ENCODE measurements at regions not wholly inside any gene's neighbourhood (a gene's known extent, or its start where the extent isn't known, plus 50 kb on each side); places are given as distances from the start of the nearest gene placed in this dataset.

DNA sequence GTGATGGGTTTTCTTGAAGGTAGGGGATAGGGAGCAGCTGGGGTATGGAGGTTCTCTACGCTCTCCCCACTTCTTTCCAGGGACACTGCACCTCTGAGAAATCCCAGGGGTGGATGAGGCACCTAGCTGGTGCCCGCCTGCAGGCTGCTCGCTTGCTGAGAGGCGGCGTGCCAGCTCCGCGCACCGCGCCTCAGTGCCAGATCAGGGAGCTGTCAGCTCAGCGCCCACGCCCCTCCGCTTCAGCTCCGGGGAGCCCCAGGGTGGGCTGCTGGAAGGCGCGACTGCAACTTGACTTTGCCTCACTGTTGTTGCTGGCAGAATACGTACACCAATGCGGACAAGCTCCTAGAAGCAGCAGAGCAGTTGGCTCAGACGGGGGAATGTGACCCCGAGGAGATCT is 345.7 kb upstream of the UMPS start:
- H3K79me2 ChIP-seq (ENCODE audit: control insufficient read depth, insufficient read depth, low read length), result no peaks in the 10 kb centered on the region
- ChIA-PET CTCF (interaction anchor here (1.0 to 1.8 kb wide), 3 partner anchors 13 to 33 kb away, joined by 3 to 5 read pairs (median 3); no protein-coding TSS in a partner anchor), POLR2A (no interaction called here)
- no peak for TF ChIP-seq MYC (IDR thresholded peaks at IDR 0.05; ENCODE audit: low read depth, low read length)
- no peak for TF ChIP-seq FOS (IDR thresholded peaks at IDR 0.05; ENCODE audit: borderline replicate concordance, insufficient read depth, low read length)
- no peak for TF ChIP-seq POLR2AphosphoS5 (IDR thresholded peaks at IDR 0.05; ENCODE audit: insufficient read depth, low read depth, low read length)
- TF ChIP-seq POLR2A (IDR thresholded peaks at IDR 0.05; ENCODE audit: low read depth, low read length), result no peak
- TF ChIP-seq EZH2 (IDR thresholded peaks at IDR 0.05; ENCODE audit: borderline replicate concordance, low read depth, low read length, severe bottlenecking), result no peak
- no peak for TF ChIP-seq JUN (IDR thresholded peaks at IDR 0.05; ENCODE audit: borderline replicate concordance, insufficient read depth, insufficient read length, low read depth)
- TF ChIP-seq, protein P1, sequence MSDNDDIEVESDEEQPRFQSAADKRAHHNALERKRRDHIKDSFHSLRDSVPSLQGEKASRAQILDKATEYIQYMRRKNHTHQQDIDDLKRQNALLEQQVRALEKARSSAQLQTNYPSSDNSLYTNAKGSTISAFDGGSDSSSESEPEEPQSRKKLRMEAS (IDR thresholded peaks at IDR 0.05; ENCODE audit: insufficient read depth, insufficient read length), result no peak
- TF ChIP-seq GATA2 (IDR thresholded peaks at IDR 0.05; ENCODE audit: insufficient read depth, insufficient read length, low read depth, low read length), result no peak
- TF ChIP-seq, protein P2, sequence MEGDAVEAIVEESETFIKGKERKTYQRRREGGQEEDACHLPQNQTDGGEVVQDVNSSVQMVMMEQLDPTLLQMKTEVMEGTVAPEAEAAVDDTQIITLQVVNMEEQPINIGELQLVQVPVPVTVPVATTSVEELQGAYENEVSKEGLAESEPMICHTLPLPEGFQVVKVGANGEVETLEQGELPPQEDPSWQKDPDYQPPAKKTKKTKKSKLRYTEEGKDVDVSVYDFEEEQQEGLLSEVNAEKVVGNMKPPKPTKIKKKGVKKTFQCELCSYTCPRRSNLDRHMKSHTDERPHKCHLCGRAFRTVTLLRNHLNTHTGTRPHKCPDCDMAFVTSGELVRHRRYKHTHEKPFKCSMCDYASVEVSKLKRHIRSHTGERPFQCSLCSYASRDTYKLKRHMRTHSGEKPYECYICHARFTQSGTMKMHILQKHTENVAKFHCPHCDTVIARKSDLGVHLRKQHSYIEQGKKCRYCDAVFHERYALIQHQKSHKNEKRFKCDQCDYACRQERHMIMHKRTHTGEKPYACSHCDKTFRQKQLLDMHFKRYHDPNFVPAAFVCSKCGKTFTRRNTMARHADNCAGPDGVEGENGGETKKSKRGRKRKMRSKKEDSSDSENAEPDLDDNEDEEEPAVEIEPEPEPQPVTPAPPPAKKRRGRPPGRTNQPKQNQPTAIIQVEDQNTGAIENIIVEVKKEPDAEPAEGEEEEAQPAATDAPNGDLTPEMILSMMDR (IDR thresholded peaks at IDR 0.05; ENCODE audit: extremely low read depth in 1 of 2, insufficient read depth in 1 of 2, low read depth in 1 of 2, low read length in 2 of 2), result no peak
- no peaks in the 10 kb centered on the region for H4K20me1 ChIP-seq (replicated peaks; ENCODE audit: control insufficient read depth, extremely low read depth, insufficient read depth, low read length)
- dilution Hi-C loops (cut with MboI; ENCODE audit: extremely low pct_ligation_motif_present, low sequenced_read_pairs) (no loop called here), intact Hi-C loops (cut with micrococcal nuclease) (no loop called here)
- no peaks in the 10 kb centered on the region for H3K36me3 ChIP-seq (ENCODE audit: control insufficient read depth in 2 of 2, extremely low read depth in 1 of 2, insufficient read depth in 2 of 2, low read length in 2 of 2)
- DNase-seq (ENCODE audit: low read depth, low spot score), result no peak
- no peak overlapping the region for H3K27ac ChIP-seq (ENCODE audit: insufficient read depth, low read depth, low read length)
- H3K9me3 ChIP-seq (replicated peaks; ENCODE audit: control insufficient read depth, insufficient read depth, low read length), result no peaks in the 10 kb centered on the region
- no peak for FAIRE-seq
- no peaks in the 10 kb centered on the region for H3K27me3 ChIP-seq (ENCODE audit: control insufficient read depth in 2 of 2, insufficient read depth in 2 of 2, low read length in 2 of 2)
- no peaks in the 10 kb centered on the region for H3K4me1 ChIP-seq (ENCODE audit: control insufficient read depth, extremely low read depth, insufficient read depth, low read length)
- no TSS peak for BruUV-seq (replicated peaks)
- no peak overlapping the region for H3K9ac ChIP-seq (replicated peaks; ENCODE audit: extremely low read depth, insufficient read depth, low read length)
- H3K4me3 ChIP-seq (replicated peaks in 1 of 3; ENCODE audit: insufficient read depth in 1 of 3, low read depth in 1 of 3, low read length in 3 of 3), result no peak overlapping the region
- H2AFZ ChIP-seq (ENCODE audit: low read depth, low read length), result no peak overlapping the region
- no peaks in the 10 kb centered on the region for H3K9me1 ChIP-seq (replicated peaks; ENCODE audit: control insufficient read depth, extremely low read depth, insufficient read depth, low read length)
- H3K4me2 ChIP-seq (ENCODE audit: insufficient read depth, low read length), result no peak overlapping the region
